ENCODE measurements at regions not wholly inside any gene's neighbourhood (a gene's known extent, or its start where the extent isn't known, plus 50 kb on each side); places are given as distances from the start of the nearest gene placed in this dataset.

DNA sequence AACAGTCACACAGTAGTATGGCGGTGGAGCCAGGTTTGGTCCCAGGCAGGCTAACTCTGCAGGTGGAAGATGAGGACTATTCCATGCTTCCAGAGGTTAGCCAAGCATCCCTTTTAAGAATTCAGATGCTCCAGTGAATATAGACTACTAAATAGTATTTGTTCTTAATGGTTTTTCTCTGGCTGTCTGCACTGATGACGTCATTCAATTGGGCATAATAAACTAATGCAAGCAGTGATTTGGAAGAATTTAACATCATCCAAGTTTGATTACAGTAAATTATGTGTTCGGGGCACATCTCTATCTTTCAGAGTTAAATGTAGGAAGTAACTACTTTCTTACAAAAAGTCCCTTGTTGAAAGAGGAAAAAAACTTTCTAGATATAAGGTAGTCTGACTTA lies 78.8 kb upstream of the RND3 start:
- Histone ChIP-seq H3K4me3 (no peak overlapping the region), H3K9me3 (no peaks in the 10 kb centered on the region), H3K27ac (no peak overlapping the region), H3K36me3 (no peaks in the 10 kb centered on the region), H3K4me1 (no peaks in the 10 kb centered on the region), H3K27me3 (ENCODE audit: low read depth) (no peaks in the 10 kb centered on the region)
- TF ChIP-seq, protein P1, sequence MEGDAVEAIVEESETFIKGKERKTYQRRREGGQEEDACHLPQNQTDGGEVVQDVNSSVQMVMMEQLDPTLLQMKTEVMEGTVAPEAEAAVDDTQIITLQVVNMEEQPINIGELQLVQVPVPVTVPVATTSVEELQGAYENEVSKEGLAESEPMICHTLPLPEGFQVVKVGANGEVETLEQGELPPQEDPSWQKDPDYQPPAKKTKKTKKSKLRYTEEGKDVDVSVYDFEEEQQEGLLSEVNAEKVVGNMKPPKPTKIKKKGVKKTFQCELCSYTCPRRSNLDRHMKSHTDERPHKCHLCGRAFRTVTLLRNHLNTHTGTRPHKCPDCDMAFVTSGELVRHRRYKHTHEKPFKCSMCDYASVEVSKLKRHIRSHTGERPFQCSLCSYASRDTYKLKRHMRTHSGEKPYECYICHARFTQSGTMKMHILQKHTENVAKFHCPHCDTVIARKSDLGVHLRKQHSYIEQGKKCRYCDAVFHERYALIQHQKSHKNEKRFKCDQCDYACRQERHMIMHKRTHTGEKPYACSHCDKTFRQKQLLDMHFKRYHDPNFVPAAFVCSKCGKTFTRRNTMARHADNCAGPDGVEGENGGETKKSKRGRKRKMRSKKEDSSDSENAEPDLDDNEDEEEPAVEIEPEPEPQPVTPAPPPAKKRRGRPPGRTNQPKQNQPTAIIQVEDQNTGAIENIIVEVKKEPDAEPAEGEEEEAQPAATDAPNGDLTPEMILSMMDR (IDR thresholded peaks at IDR 0.05) = no peak
- DNase-seq = no peak
- ATAC-seq = no peak
- intact Hi-C loops (cut with DNase I) = no loop called here

DNA sequence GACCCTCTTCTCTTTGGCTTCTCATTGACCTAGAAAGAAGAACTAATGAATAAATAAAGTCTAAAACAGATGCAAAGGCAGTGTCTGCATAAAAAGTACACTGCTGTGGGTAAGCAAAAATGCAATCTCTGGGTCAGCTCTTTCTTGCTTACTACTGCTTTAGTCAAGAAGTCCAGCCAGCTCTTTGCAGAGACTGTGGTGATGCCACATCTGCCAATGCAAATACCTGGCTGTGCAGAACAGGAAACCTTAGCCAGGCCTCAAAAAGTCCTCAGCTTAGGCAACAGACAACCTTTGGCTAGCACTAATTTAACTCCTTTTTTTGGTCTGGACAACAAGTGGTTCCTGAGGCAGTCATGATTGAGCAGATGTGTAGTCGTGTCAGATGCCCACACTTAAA lies 73.6 kb upstream of the RND3 start:
- TF ChIP-seq, protein P1 (IDR thresholded peaks at IDR 0.05) = no peak
- Histone ChIP-seq H3K4me1 (no peaks in the 10 kb centered on the region), H3K4me3 (no peak overlapping the region), H3K9me3 (no peaks in the 10 kb centered on the region), H3K27me3 (ENCODE audit: low read depth) (no peaks in the 10 kb centered on the region), H3K36me3 (no peaks in the 10 kb centered on the region), H3K27ac (no peak overlapping the region)
- ATAC-seq (no peak), DNase-seq (no peak)
- intact Hi-C loops (cut with DNase I) = no loop called here

DNA sequence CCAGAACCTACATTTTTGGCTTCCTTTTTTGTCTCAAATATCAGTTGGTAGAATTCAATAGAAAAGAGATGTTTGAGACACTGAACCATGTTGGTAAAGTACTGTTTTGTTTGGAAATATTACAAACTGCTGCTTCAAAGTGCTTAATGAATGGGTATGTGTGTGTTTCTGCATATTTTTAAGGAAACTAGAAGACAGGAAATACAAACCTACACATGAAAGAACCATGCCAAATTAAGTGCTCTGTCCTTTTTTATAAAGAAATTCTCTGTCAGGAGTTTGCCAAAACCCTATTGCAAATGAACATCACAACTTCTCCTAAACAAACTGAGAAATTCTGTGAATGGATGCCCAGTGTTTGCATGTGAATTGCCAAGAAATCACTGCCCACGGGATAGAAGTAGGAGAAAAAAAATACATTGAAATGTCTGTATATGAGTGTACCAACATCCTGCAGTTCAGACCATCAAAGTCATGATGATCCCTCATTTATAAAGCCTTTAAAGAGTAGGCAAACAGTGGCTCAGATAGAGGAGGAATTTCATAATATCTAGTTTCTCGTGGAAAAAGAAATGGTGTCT lies 69.6 kb upstream of the RND3 start:
- Histone ChIP-seq H3K4me1 (no peaks in the 10 kb centered on the region), H3K9me3 (no peaks in the 10 kb centered on the region), H3K27me3 (ENCODE audit: low read depth) (no peaks in the 10 kb centered on the region), H3K36me3 (no peaks in the 10 kb centered on the region), H3K4me3 (no peak overlapping the region), H3K27ac (no peak overlapping the region)
- no peak for DNase-seq
- intact Hi-C loops (cut with DNase I) = no loop called here
- no peak for ATAC-seq
- TF ChIP-seq, protein P1 (IDR thresholded peaks at IDR 0.05) = no peak

- no peaks in the 10 kb centered on the region for H3K27me3 ChIP-seq (ENCODE audit: low read depth)
- intact Hi-C loops (cut with DNase I) = no loop called here
- no peaks in the 10 kb centered on the region for H3K9me3 ChIP-seq
- no peak for ATAC-seq
- no peak overlapping the region for H3K27ac ChIP-seq
- no peaks in the 10 kb centered on the region for H3K36me3 ChIP-seq
- DNase-seq = no peak
- H3K4me3 ChIP-seq = no peak overlapping the region
- TF ChIP-seq, protein P1 (IDR thresholded peaks at IDR 0.05) = no peak
- H3K4me1 ChIP-seq = no peaks in the 10 kb centered on the region
Measured at GRCh38 chr2:150555611-150556356, 68.3 kb upstream of the RND3 start.

- no peak overlapping the region for H3K27ac ChIP-seq
- TF ChIP-seq, protein P1 (IDR thresholded peaks at IDR 0.05) = no peak
- no peak overlapping the region for H3K4me3 ChIP-seq
- H3K4me1 ChIP-seq = no peaks in the 10 kb centered on the region
- H3K27me3 ChIP-seq (ENCODE audit: low read depth) = no peaks in the 10 kb centered on the region
- H3K36me3 ChIP-seq = no peaks in the 10 kb centered on the region
- DNase-seq (no peak), ATAC-seq (no peak)
- intact Hi-C loops (cut with DNase I) = no loop called here
- no peaks in the 10 kb centered on the region for H3K9me3 ChIP-seq
Measured at GRCh38 chr2:150554046-150554445, 66.6 kb upstream of the RND3 start.

All from lower lobe of right lung (tissue), 2 donors.